Stimulated activated effector memory CD8-positive, alpha-beta T cell treated with anti-CD3 and anti-CD28 coated beads, Interleukin-12 subunit alpha, Interleukin-12 subunit beta, amount 100 ng/mL, for 72 hours (primary cell): ENCODE measurements at regions not wholly inside any gene's neighbourhood (a gene's known extent, or its start where the extent isn't known, plus 50 kb on each side); places are given as distances from the start of the nearest gene placed in this dataset.
"Not testable (repeated sequence)": the region's sequence is repeated elsewhere in the genome, so short reads cannot be mapped to it uniquely, and the experiment has no call there.

Source experiments
- ATAC-seq: fragments of 150-1000 bp; cut with Tn5 transposase; 2 replicates; pipeline ENCODE4 v1.10.0; 2021
- DNase-seq, 2 donors: peaks; one replicate each; pipeline ENCODE4 v3.0.0; 2021 to 2022; ENCODE audit warnings: low spot score in 2 of 2
- H3K27ac Mint-ChIP-seq: one replicate; pipeline ENCODE4 v1.8.0; 2022; ENCODE audit warnings: mild to moderate bottlenecking, mixed read lengths
- H3K36me3 Mint-ChIP-seq: one replicate; pipeline ENCODE4 v1.8.0; 2022; ENCODE audit warnings: mild to moderate bottlenecking, mixed read lengths
- H3K4me1 Mint-ChIP-seq: one replicate; pipeline ENCODE4 v1.8.0; 2022; ENCODE audit warnings: mixed read lengths
- H3K4me3 Mint-ChIP-seq: one replicate; pipeline ENCODE4 v1.8.0; 2022; ENCODE audit warnings: mild to moderate bottlenecking, mixed read lengths
- H3K9me3 Mint-ChIP-seq: one replicate; pipeline ENCODE4 v1.8.0; 2022; ENCODE audit warnings: mixed read lengths

- H3K27ac Mint-ChIP-seq, result no peak overlapping the region
- ATAC-seq (no peak), DNase-seq (no peak)
- peaks cover 7% of the 10 kb centered on the region for H3K9me3 Mint-ChIP-seq
- H3K36me3 Mint-ChIP-seq, result no peaks in the 10 kb centered on the region
- H3K4me1 Mint-ChIP-seq, result no peaks in the 10 kb centered on the region
- no peak overlapping the region for H3K4me3 Mint-ChIP-seq
Observed at GRCh38 chr1:14324248-14324630, 274.2 kb upstream of the KAZN start.

DNA sequence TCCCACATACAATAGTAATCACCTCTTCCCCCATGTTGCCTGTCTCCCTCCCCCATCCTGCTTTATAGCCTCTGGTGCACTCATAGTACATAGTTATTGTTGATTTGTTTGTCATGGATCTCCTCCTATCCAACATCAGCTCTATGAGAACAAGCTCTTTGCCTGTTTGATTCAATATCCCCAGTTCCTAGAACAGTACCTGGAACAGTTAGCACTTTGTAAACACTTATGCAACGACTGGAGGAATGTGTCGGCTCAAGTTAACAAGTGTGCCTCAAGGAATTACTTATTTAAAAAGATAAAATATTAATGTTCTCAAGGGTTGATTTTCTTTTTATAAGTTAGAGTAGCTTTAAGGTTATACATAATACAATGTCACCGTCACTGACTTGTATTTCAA is 271.6 kb upstream of the KAZN start:
- H3K4me3 Mint-ChIP-seq, result no peak overlapping the region
- no peak overlapping the region for H3K27ac Mint-ChIP-seq
- DNase-seq (no peak), ATAC-seq (no peak)
- peaks cover 7% of the 10 kb centered on the region for H3K9me3 Mint-ChIP-seq
- no peaks in the 10 kb centered on the region for H3K4me1 Mint-ChIP-seq
- no peaks in the 10 kb centered on the region for H3K36me3 Mint-ChIP-seq

- Mint-ChIP-seq H3K4me3 (no peak overlapping the region), H3K36me3 (no peaks in the 10 kb centered on the region), H3K27ac (no peak overlapping the region), H3K9me3 (peaks cover 11% of the 10 kb centered on the region), H3K4me1 (peaks cover 6% of the 10 kb centered on the region)
- ATAC-seq (no peak), DNase-seq (no peak)
Observed at GRCh38 chr1:14328685-14329084, 269.8 kb upstream of the KAZN start.

DNA sequence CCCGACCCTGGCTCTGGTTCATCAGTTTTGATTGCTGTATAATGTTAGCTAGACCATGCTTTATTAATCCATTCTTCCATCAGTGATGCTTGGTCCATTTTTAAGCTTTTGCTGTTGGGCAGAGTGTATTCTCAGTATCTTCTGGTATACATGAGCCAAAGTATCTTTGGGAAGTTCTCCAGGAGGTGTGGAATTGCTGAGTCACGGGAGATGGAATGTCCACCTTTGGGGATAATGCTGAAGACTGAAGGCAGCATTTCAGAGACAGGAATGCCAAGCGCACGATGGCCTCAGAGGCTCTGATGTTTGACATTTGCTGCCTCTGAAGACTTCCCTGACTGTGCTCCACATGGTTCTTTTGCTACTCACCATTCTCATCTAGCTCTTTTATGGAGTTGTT is 266.3 kb upstream of the KAZN start:
- Mint-ChIP-seq H3K4me1 (peaks cover 7% of the 10 kb centered on the region), H3K4me3 (no peak overlapping the region), H3K27ac (no peak overlapping the region), H3K9me3 (peaks cover 13% of the 10 kb centered on the region), H3K36me3 (no peaks in the 10 kb centered on the region)
- ATAC-seq, result no peak
- no peak for DNase-seq

GRCh38 chr1:14334336-14335176 is 263.9 kb upstream of the KAZN start:
- DNase-seq (no peak), ATAC-seq (no peak)
- H3K36me3 Mint-ChIP-seq, result no peaks in the 10 kb centered on the region
- H3K9me3 Mint-ChIP-seq, result peaks cover 13% of the 10 kb centered on the region
- peaks cover 7% of the 10 kb centered on the region for H3K4me1 Mint-ChIP-seq
- H3K27ac Mint-ChIP-seq, result no peak overlapping the region
- H3K4me3 Mint-ChIP-seq, result no peak overlapping the region

DNA sequence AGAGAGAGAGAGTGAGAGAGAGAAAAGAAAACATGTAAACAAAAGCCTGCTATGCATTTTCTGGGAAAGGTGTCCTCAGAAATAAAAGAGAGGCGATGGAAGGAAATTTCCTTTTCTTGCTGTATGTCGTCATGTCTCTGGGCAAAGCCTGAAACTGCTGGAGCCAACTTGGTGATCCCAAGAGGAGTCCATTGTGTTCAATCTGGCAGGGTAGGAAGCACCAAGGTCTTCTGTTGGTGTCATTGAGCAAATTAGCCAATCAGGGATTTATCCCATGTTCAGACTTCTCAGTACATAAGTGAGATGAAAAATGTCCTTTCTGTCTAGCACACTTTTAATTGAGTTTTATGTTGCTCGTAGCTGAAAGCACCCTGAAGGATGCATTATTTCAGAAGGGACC is 260.0 kb upstream of the KAZN start:
- Mint-ChIP-seq H3K4me3 (no peak overlapping the region), H3K9me3 (peaks cover 11% of the 10 kb centered on the region), H3K36me3 (no peaks in the 10 kb centered on the region), H3K4me1 (peaks cover 2% of the 10 kb centered on the region), H3K27ac (no peak overlapping the region)
- ATAC-seq, result no peak
- no peak for DNase-seq

GRCh38 chr1:14339288-14339687 is 259.2 kb upstream of the KAZN start:
- no peak overlapping the region for H3K4me3 Mint-ChIP-seq
- H3K9me3 Mint-ChIP-seq, result peaks cover 10% of the 10 kb centered on the region
- ATAC-seq, result no peak
- H3K36me3 Mint-ChIP-seq, result no peaks in the 10 kb centered on the region
- no peak for DNase-seq
- H3K4me1 Mint-ChIP-seq, result no peaks in the 10 kb centered on the region
- no peak overlapping the region for H3K27ac Mint-ChIP-seq

DNA sequence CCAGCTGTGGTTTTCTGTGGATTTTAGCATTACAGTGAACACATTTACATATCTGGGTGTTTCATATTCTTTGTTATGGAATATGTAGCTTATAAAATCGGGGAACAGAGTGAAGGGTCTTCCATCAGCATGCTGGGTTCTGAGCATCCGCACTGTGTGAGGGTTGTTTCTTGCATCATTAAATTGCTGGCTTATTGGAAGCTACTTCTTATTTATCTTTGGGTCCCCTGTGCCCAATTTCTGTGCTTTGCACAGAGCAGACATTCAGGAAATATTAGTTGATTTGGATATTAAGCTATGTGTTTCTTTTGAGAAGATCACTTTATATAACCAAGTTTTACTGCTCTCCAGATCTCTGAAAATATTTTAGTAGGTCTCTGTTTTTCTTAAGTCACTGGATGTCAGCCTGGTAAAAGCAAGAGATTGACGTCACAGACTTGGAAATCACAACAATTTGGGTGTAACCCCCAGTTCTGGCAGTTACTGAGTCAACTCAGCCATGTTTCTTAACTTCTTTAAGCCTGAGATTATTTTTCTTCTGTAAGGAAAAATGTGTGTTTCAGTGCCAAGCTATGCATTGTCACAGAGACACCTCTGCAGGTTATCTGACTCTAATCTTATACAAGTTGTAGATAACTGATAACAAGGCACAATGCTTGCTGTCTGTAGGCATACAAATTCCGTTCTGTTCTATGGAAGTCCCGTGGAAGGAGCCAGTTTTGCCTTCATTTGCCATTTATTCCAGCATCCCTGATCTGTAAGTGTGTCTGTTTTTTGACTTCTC is 258.3 kb upstream of the KAZN start:
- no peak for ATAC-seq
- Mint-ChIP-seq H3K4me1 (no peaks in the 10 kb centered on the region), H3K4me3 (no peak overlapping the region), H3K27ac (no peak overlapping the region), H3K9me3 (peaks cover 6% of the 10 kb centered on the region), H3K36me3 (no peaks in the 10 kb centered on the region)
- no peak for DNase-seq

- Mint-ChIP-seq H3K9me3 (no peaks in the 10 kb centered on the region), H3K27ac (no peak overlapping the region), H3K4me3 (no peak overlapping the region), H3K4me1 (no peaks in the 10 kb centered on the region), H3K36me3 (no peaks in the 10 kb centered on the region)
- DNase-seq (no peak), ATAC-seq (no peak)
Observed at GRCh38 chr1:14341147-14341546, 257.3 kb upstream of the KAZN start.

DNA sequence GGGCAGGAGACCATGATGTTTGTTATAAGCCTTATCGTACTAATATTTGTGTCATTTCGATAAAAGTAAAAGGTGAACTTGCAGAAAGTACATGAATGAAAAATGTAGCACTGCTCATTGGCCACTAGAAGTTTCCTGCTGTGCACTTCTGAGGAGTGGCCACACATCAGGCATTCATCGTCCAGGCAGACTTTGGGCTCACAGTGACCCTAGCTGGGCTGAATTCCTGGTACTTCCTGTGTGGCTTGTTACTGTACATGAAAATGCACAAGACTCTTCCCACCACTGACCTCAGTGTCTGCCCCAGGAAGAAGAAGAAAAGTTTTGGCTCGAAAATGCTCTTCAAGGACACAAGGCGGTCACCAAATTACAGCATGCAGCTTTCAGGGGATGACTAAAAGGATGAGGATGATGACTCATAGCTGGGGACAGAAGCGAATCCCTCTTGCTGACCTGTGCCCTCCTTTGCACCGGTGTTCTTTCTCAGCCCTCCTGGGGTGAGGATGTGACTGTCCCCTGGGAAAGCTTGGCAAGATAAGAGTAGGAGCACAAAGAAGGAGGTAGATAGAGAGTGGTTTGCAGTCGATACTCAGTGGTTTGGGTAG is 252.4 kb upstream of the KAZN start:
- DNase-seq, result no peak
- no peak overlapping the region for H3K27ac Mint-ChIP-seq
- no peak overlapping the region for H3K4me3 Mint-ChIP-seq
- H3K4me1 Mint-ChIP-seq, result no peaks in the 10 kb centered on the region
- no peaks in the 10 kb centered on the region for H3K36me3 Mint-ChIP-seq
- no peak for ATAC-seq
- H3K9me3 Mint-ChIP-seq, result peaks cover 3% of the 10 kb centered on the region

DNA sequence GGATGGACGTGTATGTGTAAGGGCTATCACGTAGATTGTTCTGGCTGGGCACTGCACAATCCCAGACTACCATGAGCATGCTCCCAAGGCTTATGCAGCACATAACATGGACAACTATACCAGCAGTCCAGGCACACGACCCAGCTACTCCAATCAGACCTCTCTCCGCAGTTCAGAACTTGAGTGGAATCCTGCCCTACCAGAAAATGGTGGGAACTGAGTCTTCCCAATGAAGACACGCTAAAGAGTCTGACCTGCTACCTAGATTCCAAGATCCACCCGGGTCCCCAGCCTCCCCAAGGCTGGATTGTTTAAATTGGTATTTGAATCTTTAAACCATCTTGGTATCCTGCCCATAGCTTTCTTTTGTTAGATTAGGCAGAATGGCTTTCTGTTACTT is 251.3 kb upstream of the KAZN start:
- H3K4me1 Mint-ChIP-seq, result no peaks in the 10 kb centered on the region
- no peak overlapping the region for H3K4me3 Mint-ChIP-seq
- no peaks in the 10 kb centered on the region for H3K36me3 Mint-ChIP-seq
- H3K9me3 Mint-ChIP-seq, result peaks cover 3% of the 10 kb centered on the region
- no peak overlapping the region for H3K27ac Mint-ChIP-seq
- ATAC-seq (no peak), DNase-seq (no peak)

DNA sequence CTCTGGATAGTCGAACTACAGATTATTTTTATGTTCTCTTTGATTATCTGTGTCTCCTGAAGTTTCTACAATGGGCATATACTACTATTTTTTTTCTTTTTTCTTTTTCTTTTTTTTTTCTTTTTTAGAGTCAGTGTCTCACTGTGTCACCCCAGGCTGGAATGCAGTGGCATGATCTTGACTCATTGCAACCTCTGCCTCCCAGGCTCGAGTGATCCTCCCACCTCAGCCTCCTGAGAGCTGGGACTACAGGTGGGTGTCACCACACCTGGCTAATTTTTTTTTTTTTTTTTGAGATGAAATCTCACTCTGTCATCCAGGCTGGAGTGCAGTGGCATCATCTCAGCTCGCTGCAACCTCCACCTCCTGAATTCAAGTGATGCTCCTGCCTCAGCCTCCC is 250.7 kb upstream of the KAZN start:
- ATAC-seq, result no peak
- Mint-ChIP-seq H3K36me3 (no peaks in the 10 kb centered on the region), H3K4me1 (no peaks in the 10 kb centered on the region), H3K9me3 (peaks cover 3% of the 10 kb centered on the region), H3K4me3 (no peak overlapping the region), H3K27ac (no peak overlapping the region)
- DNase-seq, result no peak

- no peak for DNase-seq
- no peak overlapping the region for H3K4me3 Mint-ChIP-seq
- H3K9me3 Mint-ChIP-seq, result peaks cover 3% of the 10 kb centered on the region
- H3K27ac Mint-ChIP-seq, result no peak overlapping the region
- H3K4me1 Mint-ChIP-seq, result no peaks in the 10 kb centered on the region
- H3K36me3 Mint-ChIP-seq, result no peaks in the 10 kb centered on the region
- ATAC-seq, result no peak
Observed at GRCh38 chr1:14350197-14350596, 248.3 kb upstream of the KAZN start.

GRCh38 chr1:14352897-14353296 is 245.6 kb upstream of the KAZN start:
- Mint-ChIP-seq H3K27ac (no peak overlapping the region), H3K36me3 (no peaks in the 10 kb centered on the region), H3K4me3 (no peak overlapping the region), H3K9me3 (peaks cover 3% of the 10 kb centered on the region), H3K4me1 (no peaks in the 10 kb centered on the region)
- DNase-seq (no peak), ATAC-seq (no peak)

DNA sequence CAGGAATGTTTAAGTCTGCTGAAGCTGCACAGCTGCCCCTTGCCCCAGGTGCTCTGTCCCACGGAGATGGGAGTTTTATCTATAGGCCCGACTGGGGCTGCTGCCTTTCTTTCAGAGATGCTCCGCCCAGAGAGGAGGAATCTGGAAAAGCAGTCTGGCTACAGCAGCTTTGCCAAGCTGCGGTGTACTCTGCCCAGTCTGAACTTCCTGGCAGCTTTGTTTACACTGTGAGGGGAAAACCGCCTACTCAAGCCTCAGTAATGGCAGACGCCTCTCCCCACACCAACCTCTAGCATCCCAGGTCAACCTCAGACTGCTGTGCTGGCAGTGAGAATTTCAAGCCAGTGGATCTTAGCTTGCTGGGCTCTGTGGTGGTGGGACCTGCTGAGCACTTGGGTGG is 237.5 kb upstream of the KAZN start:
- not testable (repeated sequence) for ATAC-seq, H3K9me3 Mint-ChIP-seq, DNase-seq, H3K4me1 Mint-ChIP-seq, H3K27ac Mint-ChIP-seq, H3K36me3 Mint-ChIP-seq, H3K4me3 Mint-ChIP-seq

DNA sequence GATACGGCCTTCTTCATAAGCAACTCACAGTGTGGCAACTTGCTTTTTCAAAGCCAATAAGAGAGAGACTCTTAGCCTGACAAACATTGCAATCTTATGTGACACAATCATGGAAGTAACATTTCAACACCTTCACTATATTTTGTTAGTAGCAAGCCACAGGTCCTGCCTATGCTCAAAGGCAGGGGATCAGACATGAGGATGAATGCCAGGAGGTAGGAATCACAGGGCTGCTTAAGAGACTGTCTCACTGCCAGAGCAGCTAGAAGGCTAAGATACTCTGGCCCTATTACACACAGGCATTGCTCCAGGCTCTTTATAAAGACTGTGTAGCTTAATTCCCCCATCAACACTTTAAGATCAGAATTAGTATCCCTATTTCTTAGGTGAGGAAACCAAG is 236.2 kb upstream of the KAZN start:
- ATAC-seq (no peak), DNase-seq (no peak)
- Mint-ChIP-seq H3K4me3 (no peak overlapping the region), H3K9me3 (no peaks in the 10 kb centered on the region), H3K27ac (no peak overlapping the region), H3K36me3 (no peaks in the 10 kb centered on the region), H3K4me1 (no peaks in the 10 kb centered on the region)
